ENCODE measurements at regions not wholly inside any gene's neighbourhood (a gene's known extent, or its start where the extent isn't known, plus 50 kb on each side); places are given as distances from the start of the nearest gene placed in this dataset.

DNA sequence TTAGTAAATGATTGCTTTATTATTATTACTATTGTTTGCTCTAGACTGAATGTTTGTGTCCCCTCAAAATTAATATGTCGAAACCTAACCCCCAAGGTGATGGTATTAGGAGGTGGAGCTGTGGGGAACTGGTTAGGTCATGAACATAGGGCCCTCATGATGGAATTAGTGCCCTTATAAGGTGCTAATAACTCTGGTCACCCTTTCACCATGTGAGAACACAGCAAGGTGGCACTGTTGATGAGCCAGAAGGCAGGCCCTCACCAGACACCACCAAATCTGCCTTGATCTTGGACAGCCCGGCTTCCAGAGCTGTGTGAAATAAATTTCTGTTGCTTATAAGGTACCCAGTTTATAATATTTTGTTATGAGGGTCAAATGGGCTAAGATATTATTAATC lies 95.8 kb downstream of the BDNF start:
- Histone ChIP-seq H3K4me1 (no peaks in the 10 kb centered on the region), H3K9me3 (no peaks in the 10 kb centered on the region), H3K27me3 (no peaks in the 10 kb centered on the region), H3K4me3 (no peak overlapping the region), H3K27ac (no peak overlapping the region), H3K36me3 (no peaks in the 10 kb centered on the region)
- ATAC-seq (no peak), DNase-seq (no peak)
- no peak for TF ChIP-seq POLR2A (IDR thresholded peaks at IDR 0.05)
- TF ChIP-seq, protein P1, sequence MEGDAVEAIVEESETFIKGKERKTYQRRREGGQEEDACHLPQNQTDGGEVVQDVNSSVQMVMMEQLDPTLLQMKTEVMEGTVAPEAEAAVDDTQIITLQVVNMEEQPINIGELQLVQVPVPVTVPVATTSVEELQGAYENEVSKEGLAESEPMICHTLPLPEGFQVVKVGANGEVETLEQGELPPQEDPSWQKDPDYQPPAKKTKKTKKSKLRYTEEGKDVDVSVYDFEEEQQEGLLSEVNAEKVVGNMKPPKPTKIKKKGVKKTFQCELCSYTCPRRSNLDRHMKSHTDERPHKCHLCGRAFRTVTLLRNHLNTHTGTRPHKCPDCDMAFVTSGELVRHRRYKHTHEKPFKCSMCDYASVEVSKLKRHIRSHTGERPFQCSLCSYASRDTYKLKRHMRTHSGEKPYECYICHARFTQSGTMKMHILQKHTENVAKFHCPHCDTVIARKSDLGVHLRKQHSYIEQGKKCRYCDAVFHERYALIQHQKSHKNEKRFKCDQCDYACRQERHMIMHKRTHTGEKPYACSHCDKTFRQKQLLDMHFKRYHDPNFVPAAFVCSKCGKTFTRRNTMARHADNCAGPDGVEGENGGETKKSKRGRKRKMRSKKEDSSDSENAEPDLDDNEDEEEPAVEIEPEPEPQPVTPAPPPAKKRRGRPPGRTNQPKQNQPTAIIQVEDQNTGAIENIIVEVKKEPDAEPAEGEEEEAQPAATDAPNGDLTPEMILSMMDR (IDR thresholded peaks at IDR 0.05) = no peak
- WGBS, 4 donors = 81 to 91% (median 87%) methylated on average over 2 of the region's 2 CpGs
- intact Hi-C loops (cut with DNase I) = no loop called here

DNA sequence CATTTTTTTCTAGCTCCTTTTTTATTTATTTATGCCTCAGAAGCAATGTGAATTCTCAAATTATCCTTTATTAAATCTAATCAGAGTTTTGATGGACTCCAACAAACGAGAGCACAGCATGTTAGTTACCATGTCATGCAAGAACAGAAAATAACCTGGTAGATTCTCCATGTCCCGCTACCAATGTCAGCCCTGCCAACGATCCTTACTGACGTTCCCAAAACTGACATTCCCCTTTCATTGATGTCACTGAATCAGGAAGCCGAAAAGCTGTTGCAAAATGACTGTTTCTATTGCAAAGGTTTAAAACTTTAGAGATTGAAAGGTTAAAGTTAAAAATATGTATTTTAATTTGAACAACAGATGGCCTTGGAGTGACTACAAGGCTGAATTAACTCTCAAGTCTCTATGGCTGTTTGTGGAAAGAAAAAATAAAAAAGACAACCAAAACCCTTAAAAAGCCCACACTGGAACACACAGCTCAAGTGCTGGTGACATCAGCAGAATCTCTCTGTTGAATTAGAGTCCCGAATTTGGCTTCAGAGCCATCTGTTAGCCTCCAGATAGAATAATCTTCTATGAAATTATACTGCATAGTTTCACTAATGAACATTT lies 96.8 kb downstream of the BDNF start:
- H3K9me3 ChIP-seq = no peaks in the 10 kb centered on the region
- ATAC-seq (no peak), DNase-seq (no peak)
- H3K4me3 ChIP-seq = no peak overlapping the region
- TF ChIP-seq POLR2A (IDR thresholded peaks at IDR 0.05) = no peak
- TF ChIP-seq, protein P1 (IDR thresholded peaks at IDR 0.05) = no peak
- no peak overlapping the region for H3K27ac ChIP-seq
- intact Hi-C loops (cut with DNase I) = no loop called here
- 67 to 73% (median 71%) methylated on average over 6 of the region's 6 CpGs for WGBS, 4 donors
- no peaks in the 10 kb centered on the region for H3K36me3 ChIP-seq
- H3K27me3 ChIP-seq = no peaks in the 10 kb centered on the region
- no peaks in the 10 kb centered on the region for H3K4me1 ChIP-seq

DNA sequence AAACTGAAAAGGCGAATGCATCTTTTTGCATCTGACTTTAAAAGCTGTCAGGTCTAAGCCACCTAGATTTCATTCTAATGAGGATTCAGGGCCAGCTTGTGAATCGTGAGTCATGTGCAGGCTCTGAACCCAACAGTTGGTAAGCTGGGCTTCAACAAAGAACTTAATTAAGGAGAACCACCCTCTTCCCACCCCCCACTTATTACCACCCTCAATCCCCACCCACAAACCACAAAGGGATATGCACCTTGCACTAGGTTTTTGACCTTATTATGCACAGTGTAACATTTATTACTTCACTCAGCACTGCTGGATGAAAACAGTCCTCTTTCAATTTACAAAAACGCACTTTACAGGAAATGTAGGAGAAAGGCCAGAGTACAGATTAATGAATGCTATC lies 94.1 kb upstream of the LIN7C start:
- TF ChIP-seq, protein P1 (IDR thresholded peaks at IDR 0.05) = no peak
- TF ChIP-seq POLR2A (IDR thresholded peaks at IDR 0.05) = no peak
- WGBS, 4 donors = 81 to 88% (median 87%) methylated on average over 3 of the region's 3 CpGs
- Histone ChIP-seq H3K4me3 (no peak overlapping the region), H3K27ac (no peak overlapping the region), H3K4me1 (no peaks in the 10 kb centered on the region), H3K9me3 (no peaks in the 10 kb centered on the region), H3K27me3 (no peaks in the 10 kb centered on the region), H3K36me3 (peaks cover 0 to 4% (median 0%) of the 10 kb centered on the region in 9 donors)
- ATAC-seq (no peak), DNase-seq (no peak)
- intact Hi-C loops (cut with DNase I) = no loop called here

DNA sequence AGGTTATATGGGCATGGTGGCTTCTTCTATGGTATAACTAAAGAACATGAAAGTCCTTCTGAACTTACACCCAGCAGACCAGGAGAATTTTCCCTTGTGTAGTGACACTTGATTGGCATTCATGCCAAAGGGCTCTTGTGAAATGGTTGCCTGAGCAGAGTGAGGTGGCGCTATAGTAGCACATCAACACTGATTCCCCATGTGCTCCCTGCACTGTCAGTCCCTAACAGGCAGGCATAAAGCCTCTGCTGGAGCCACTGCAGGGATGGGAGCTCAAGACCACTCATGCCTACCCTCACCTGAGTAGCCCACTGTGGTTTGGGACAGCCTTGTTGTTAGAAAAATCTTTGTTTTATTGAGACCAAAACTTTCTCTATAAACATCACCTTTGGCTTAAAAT lies 92.6 kb upstream of the LIN7C start:
- intact Hi-C loops (cut with DNase I) = no loop called here
- Histone ChIP-seq H3K27me3 (no peaks in the 10 kb centered on the region), H3K9me3 (no peaks in the 10 kb centered on the region), H3K4me1 (no peaks in the 10 kb centered on the region), H3K27ac (no peak overlapping the region), H3K4me3 (no peak overlapping the region), H3K36me3 (peaks cover 0 to 4% (median 0%) of the 10 kb centered on the region in 9 donors)
- ATAC-seq = no peak
- 33 to 100% (median 65%) methylated on average over 1 of the region's 1 CpG for WGBS, 4 donors
- peak in 1 of 5 donors; percentile 20 for DNase-seq
- TF ChIP-seq, protein P1 (IDR thresholded peaks at IDR 0.05) = no peak
- TF ChIP-seq POLR2A (IDR thresholded peaks at IDR 0.05) = no peak
